Muscle of arm (tissue), 1 donor: ENCODE measurements at regions not wholly inside any gene's neighbourhood (a gene's known extent, or its start where the extent isn't known, plus 50 kb on each side); places are given as distances from the start of the nearest gene placed in this dataset.
A peak's percentile ranks its signal among the peaks of the same experiment; 100 is the strongest.

Experiments used
- DNase-seq: peaks from one replicate; pipeline ENCODE4 v3.0.0-alpha.2; 2013

DNA sequence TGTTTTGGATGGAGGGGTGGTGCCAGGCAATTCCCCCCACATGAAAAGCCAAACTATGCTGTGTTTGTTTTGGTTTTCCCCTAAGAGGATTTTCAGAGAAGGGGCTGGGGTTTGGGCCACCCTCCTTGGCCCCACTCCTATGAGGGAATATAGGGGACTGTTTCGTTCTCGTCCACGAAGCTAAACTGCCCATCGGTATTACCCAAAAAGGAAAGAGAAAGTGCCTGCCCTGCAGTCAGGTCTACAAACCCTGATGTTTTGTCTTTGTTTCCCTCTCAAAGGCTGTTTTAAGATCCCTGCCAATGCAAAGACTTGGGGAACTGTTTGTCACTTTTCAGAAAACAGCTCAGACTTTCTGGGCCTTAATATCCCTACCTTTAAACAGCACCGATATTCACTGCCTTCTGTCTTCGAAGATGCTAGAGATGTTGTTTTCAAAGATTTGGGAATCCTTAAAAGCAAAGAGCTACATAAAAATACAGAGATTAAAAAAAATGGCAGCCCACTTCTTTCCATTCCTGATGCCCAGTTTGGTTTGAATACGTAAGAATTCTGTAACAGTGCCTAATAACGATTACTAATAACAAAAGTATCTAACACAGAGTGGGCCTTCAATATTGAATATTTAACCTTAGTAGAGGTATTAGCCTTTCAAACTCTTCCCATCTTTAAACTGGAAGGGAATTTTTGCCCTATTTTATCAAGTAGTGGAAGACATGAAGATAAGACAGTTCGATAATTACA lies 518.4 kb downstream of the MED13L start:
- no peak for DNase-seq

DNA sequence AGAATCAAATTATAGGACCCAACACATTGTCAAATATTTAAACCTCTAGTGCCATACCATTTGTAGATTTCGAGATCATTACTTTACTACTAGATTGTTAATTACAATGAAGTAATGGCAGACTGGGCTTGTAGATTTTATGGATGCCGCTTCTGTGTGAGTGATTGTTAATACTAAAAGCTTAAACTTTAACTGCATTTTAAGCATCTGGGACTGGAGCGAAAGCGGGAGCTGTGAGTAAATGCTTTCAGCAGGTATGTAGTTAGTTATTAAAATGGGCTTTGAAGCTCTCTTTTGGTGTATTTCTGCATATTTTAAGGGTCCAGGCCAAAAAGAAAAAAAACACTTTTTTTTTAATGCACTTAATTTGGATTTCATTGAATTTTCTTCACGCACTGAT lies 519.3 kb downstream of the MED13L start:
- DNase-seq, result no peak

DNA sequence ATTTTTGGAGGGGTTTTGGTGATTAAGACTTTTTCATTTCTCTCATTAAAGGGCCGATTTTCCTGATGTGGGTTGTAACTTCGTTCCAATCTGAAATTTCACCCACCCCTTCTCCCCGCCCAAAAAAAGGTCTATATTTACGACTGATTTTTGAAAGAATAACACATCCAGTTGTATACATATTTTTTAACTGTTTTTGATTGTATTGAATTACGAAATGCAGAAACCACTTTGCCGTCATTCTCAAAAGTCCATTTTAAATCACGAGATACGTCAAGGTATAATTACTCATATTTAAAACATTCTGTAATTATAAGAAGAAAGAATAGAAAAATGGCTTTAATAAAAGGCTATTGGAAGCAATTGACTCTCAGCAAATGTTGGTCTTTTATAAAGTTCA lies 520.7 kb downstream of the MED13L start:
- DNase-seq, result no peak

DNA sequence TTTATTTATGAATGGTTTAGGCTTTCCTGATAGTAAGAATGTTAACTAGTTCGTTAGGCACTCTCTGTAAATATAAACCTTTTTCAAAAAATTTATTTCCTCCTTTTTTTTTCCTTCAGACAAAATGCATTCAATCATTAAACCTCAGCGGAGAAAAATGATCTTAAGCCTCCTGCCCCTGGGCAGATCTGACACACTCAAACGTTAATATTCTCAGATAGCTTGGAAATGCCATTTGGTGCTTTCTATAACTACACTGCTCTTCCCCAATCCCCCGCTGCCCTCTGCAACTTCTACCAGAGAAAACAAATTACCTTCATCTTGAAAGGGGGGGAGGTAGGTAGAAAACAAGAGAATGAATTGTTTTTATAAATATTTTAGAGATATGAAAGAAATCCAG lies 521.2 kb downstream of the MED13L start:
- no peak for DNase-seq

DNA sequence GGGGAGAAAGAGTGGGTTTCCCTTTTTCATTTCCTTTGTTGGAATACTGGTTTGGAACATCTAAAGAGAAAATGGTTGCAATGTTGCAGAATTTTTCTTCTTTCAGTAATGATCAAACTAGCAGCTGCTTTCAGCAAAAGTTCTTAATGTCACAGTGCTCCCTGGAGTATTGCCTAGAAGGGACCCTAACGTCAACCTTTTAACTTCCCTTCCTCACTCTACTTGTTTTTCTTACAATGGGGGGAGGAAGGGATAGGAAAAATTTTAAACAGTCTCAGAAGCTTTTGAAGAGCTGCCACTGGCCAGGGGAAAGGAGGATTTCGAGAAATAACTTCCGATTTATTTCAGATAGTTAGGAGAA lies 521.8 kb downstream of the MED13L start:
- no peak for DNase-seq

DNA sequence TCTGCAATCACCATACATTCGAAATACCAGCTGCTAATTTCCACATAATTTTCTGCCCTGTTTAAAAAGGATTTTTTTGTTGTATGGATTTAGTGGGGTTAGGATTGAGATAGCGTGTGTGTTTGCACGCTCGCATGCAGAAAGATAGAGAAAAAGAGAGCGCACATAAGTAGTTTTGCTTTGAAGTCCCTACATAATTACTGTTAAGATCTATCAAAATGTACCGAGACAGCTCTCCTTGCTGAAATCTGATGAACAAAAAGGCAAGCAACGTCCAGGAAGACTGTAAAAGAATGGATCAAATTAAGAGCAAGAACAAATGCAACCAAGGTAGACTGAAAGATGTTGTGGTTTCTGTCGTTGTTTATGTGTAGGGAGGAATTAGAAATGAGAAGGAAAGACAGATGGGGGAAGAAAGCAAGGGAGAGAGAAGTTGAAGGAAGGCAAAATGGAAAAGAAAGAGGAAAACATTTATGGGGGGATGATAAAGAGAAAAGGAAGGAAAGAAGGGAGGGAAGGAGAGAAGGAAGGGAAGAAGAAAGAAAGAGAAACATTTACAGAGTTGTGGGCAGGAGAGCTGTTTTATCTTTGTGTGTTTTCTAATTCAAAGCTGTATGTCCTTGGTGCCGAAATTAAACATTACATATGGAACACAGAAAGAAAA lies 522.3 kb downstream of the MED13L start:
- no peak for DNase-seq

DNA sequence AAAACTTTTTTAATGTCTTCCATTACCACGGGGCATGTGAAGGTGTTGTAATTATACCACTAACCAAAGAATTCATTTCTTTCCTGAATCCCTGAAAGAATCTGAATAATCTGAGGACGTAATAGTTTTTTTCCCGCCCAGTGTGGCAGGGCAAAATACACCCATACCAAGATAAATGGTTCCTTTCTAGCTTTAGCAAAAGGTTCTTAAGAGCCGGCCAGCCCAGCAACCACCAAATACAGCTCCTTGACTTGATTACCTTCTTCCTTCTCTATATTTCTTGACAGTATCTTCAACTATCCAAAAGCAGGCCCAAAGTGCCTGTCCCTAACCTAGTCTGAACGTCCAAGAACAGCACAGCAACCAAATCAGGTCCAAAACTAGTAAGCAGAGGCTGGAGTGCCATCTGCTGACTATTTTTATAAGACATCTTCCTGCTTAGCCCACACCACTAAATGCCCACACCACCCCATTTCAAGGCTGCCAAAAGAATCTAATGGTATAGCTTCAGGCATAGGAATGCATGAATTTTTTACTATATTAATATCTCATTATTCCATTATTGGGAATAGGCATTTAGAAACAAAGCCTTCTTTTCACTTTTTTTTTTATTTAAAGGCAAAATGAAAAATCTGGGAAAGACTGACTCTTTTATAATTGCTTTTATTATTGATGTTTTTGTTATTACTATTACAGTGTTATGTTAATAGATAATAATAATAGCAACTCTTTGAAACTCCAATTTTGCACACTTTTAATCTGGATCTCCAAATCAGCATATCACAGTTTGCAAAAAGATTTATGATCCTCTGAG lies 524.4 kb downstream of the MED13L start:
- peak; percentile 73 for DNase-seq

DNA sequence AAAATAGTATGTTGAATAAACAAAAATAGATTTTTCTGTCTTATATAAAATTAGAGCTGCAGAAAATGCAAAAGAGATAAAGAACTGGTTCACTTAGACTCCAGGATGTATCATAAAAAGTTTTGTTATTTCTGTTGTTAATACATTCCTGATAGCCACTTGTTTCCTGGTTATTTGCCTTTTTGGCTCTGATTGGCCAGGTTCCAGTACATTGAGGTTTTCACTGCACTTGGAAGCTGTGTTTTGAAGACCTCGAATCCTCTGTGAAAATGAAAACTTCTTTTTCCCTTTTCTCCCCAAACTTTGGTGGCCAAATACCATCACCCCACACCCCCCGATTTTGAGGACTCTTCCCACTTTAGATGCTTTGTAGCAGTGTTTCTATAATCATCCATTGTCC lies 525.3 kb downstream of the MED13L start:
- no peak for DNase-seq

DNA sequence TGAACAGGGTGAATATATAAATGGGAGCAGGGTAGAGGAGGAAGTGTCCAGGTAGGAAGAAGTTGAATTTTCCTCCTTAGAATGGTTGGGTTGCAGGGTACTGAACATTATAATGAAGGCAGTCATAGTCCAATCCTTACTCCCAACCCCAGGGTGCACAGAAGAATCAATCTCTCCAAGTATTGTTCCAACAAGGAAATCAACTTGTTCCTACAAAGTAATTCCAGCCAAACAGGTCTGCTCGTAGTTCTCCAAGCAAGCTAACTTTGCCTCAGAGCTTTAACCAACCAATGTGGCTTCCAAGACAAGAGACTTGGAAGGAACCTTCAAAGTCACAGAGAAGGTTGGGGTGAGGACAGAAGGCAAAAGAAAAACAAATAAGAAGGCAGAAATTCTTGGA lies 527.2 kb downstream of the MED13L start:
- DNase-seq, result no peak

DNA sequence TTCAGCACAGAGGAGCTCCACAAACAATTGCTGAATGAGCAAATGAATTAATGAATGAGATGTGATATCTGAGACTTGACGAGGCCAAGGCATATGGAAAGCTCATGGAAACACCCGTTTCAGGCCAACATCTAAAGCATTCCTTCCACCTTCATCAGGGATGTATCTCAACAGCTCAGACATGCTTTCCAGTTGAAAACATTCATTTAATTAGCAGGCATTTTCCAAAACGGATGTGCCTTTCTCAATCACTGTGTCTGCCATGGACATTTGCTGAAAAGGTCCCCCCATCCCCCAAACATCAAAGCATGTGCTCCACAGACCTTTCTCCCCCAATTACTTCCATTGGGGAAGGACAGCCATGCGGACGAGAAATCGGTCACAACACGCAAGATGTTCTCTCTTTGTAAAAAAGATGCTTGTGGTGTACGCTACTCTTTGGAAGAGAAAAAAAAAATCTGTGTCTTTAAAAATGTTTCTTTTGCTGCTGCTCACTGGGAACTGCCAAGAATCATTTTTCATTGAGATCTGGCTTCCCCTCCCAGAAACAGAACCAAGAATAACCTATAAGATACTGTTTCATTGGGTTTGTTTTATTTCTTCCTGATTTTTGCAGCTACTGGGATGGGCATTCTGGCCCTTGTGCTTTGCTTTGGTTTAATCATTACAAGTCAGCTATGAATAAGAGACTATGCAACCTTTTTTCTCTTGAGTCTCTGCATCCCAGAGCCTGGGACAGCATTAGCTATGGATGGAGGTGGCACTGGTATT lies 528.2 kb downstream of the MED13L start:
- DNase-seq, result peak; percentile 35

DNA sequence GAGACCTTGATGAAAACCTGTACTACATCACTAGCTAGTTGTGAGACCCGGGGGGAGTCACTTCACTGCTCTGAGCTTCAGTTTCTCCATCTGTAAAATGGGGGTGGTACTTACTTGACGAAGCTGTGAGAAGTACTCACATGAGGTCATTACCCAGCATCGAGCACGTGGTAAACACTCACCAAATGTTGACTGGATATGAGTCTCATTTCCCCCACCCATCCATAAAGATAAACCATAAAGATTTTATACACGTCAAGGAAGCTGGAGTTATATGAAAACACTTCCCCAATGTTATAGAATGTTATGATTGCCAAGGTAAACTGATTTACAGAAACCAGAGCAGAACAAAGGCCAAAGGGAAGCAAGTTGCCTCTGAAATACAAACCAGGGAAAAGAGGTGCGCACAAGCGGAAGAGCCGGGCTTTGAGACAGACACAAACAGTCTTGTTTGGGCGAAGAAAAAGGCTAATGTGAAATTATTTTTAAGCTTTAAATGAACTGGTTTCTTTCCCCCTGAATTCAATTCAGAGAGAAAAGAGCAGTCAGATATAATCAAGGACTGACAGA lies 536.8 kb downstream of the MED13L start:
- no peak for DNase-seq

DNA sequence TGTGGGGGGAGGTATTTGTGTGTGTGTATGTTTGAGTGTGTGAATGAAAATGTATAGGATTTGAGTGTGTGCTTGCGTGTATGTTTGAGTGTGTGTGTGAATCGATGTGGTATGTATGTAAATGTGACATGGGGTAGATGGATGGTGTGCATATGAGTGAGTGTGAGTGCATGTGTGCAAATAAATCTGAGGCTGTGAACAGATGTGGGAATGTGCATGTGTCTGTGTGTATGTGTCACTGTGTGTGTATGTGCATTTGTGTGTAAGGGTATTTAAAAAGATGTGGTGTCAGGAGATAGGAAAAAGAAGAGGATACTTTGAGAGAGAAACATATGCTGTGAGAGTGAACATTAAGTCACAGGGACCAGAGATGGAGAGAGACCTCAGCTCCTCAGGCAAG lies 539.6 kb downstream of the MED13L start:
- DNase-seq, result no peak

DNA sequence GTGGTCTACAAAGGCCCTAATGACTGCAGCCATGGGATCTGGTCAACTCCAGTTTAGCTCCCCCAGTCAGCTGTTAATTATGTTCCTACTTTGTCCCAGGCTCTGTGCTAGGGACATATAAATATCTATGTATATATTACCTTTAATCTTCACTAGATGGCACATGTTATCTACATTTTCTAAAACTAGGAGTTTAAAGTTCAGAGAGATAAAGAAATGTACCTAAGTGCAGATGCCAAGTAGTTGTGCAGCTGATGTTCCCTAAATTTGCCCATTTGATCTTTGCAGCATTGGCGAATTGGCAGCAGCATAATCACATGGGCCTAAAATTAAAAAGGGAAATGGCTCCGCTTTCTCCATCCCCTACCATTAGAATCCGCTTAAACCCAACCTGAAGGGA lies 541.1 kb downstream of the MED13L start:
- no peak for DNase-seq

DNA sequence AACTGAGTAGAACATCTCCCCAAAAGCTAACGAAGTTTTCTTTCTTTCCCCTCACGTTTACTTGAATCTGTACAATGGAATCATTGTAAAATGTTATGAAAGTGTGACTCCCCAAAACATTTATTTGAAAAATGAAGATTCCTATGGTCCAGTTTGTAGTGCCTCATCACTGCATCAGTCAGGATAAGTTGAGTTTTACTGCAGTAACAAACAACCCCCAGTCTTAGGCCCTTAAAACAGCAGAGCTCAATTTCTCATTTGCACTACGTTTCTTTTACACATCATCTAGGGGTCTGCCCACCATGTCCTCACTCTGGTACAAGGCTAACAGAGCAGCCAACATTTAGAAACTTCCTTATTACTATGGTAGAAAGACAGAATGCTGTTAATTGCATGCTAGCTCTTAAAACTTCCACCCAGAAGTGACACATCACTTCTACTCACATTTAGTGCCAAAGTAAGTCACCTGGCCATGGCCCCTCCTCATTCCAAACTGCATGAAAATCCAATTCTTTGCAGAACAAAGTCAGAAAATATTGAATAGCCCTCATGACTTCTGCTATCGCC lies 546.4 kb downstream of the MED13L start:
- DNase-seq, result no peak

DNA sequence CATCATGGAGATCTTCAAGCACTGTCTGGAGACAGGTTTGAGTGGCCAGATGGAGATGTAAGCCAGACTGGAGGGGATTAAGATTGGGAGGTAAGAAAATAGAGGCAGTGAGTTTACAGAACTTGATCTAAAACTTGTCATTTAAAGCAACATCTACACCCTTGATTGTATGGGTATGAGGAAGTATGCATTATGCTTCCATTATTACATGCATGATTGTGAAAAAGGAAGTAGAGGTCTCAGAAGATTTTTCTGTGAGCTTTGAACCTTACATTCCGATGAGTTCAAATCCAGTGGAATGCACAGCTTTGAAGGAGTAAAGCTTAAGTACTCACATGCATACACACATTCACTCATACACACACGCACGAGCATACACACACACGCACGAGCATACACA lies 550.8 kb downstream of the MED13L start:
- DNase-seq, result no peak

DNA sequence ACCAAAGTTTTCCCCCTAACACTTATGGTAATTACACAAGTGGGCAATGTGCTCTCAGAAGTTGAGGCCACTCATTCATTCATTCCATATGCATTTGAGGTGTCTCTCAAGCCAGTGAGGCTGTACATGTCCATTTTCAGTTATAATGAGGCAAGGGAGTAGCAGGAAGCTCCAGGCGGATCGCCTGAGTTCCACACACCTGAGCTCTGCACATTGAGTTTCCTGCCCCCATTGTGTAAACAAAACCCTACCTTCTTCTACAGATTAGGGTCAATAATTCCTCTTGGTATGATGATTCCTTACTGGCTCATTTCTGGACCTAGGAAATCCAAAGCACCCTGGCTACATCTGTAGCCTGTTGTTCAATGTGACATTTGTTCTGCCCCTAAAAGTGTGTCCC lies 555.3 kb downstream of the MED13L start:
- no peak for DNase-seq

DNA sequence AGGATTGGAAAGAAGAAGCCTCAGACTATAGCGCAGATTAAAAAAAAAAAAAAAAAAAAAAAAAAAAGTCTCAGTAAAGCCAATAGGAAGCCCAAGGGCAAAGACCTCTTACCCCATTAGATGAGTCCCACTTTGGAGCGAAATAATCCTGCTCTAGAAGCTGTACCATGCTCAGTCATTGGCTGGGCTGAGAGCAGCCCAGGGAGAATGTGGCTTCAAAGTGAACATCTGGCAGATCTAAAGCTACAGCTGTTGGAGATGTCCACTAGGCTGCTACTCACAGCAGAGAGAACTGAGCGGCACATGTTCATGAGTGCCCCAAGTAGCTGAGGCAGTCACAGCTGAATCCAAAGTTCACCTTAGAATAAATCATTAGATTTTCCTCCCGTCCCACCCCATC lies 560.9 kb downstream of the MED13L start:
- DNase-seq, result peak; percentile 35

DNA sequence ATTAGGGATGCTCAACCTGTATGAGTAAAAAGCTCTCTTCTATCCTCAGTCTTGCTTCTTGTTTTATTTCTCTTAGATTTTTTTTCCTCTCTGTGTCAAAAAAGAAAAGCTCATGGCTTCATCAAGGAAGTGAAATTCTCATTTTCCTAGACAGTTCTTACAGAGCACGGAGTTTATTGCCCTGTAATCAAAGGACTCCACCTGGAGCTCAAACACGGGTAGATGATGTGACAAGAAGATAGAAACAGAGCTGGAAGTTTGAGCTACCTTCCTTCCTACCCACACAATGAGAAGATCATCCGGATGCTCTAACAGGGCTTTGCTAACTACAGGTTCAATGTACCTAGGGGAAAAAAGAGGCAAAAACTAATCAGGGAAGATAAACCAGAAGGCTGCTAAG lies 564.8 kb downstream of the MED13L start:
- no peak for DNase-seq

DNA sequence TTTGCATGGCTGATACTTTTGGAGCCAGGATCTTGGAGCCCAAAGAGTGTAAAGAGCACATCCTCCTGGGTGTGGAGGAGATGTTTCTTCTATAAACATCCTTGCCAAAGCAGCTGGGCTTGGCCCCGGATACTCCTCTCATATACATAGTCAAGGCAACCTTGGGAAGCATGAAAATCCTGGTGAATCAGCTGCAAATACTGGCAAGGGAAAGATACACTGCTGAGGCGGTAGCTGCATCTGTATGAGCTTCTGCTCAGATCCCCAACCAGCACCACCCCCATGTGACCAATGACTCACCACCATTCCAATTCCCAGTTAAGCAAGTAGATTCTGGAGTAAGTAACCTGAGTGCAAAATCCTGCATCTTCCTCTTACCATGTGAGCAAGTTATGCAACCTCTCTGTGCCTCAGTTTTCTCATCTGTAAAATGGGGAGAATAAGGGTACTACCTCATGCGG lies 567.4 kb downstream of the MED13L start:
- peak; percentile 90 for DNase-seq

DNA sequence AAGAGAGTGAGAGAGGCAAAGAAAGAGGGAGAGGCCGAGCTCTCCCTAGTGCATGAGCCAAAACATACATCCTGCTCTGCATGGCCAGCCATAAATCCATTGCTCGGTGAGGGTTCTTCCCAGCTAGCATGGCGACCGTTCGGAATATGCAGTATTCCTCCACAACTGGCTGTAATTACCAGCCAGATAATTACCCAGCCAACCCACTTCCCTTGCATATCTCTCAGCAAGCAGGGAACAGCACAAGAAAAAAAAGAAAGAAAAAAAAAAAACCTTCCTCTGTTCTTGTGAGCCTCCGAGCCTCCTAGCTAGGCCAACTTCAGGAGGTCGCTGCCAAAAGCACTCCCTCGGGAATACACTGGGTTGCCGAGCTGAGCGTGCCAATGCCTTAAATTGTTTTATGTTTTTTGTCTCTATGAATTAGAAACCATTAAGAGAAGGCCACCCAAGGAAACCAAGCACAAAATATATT lies 567.9 kb downstream of the MED13L start:
- peak; percentile 84 for DNase-seq

DNA sequence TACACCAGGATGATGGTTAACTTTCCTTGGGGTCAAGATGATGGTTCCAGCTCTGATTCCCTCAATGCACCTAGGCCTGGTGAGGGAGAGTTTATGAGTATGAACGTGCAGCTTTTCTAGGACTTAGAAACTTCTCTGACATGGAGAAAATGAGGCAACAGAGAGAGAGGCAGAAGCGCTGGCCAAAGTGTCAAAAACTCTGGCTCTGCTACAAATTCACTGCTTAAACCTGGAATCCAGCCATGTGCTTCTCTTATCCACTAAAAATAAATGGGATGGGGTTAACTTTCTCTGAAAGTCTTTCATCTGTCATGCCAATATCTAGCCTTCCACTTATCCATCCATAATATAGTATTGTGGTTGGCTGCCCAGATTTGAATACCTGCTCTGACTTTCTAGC lies 568.7 kb downstream of the MED13L start:
- peak; percentile 26 for DNase-seq
